Stimulated activated CD8-positive, alpha-beta memory T cell treated with anti-CD3 and anti-CD28 coated beads, Interleukin-7, amount 100 ng/mL, for 24 hours (primary cell): ENCODE measurements at regions not wholly inside any gene's neighbourhood (a gene's known extent, or its start where the extent isn't known, plus 50 kb on each side); places are given as distances from the start of the nearest gene placed in this dataset.
A peak's percentile ranks its signal among the peaks of the same experiment; 100 is the strongest.
"Not testable (repeated sequence)": the region's sequence is repeated elsewhere in the genome, so short reads cannot be mapped to it uniquely, and the experiment has no call there.

Experiments used
- DNase-seq: peaks from one replicate; pipeline ENCODE4 v3.0.0-alpha.2; 2020; ENCODE audit warnings: low read depth

GRCh38 chr10:5268743-5269142, 72.1 kb downstream of the AKR1C4 start:
- no peak for DNase-seq

GRCh38 chr10:5269791-5270190, 73.2 kb downstream of the AKR1C4 start:
- DNase-seq = no peak

GRCh38 chr10:5271526-5271925, 74.9 kb downstream of the AKR1C4 start:
- no peak for DNase-seq

- DNase-seq = no peak
Observed at GRCh38 chr10:5272065-5272803, 75.6 kb downstream of the AKR1C4 start.

- no peak for DNase-seq
Observed at GRCh38 chr10:5274795-5275194, 78.2 kb downstream of the AKR1C4 start.

GRCh38 chr10:5281356-5281755, 83.4 kb upstream of the UCN3 start:
- DNase-seq = no peak

- DNase-seq = no peak
Observed at GRCh38 chr10:5282137-5282536, 82.6 kb upstream of the UCN3 start.

GRCh38 chr10:5283305-5284158, 81.2 kb upstream of the UCN3 start:
- DNase-seq = no peak

- DNase-seq = no peak
Observed at GRCh38 chr10:5284311-5285057, 80.3 kb upstream of the UCN3 start.

- no peak for DNase-seq
Observed at GRCh38 chr10:5285186-5285585, 79.6 kb upstream of the UCN3 start.

GRCh38 chr10:5288359-5288758, 76.4 kb upstream of the UCN3 start:
- no peak for DNase-seq

GRCh38 chr10:5289228-5289627, 75.5 kb upstream of the UCN3 start:
- not testable (repeated sequence) for DNase-seq

GRCh38 chr10:5291501-5292195, 73.1 kb upstream of the UCN3 start:
- no peak for DNase-seq

GRCh38 chr10:5292196-5292735, 72.5 kb upstream of the UCN3 start:
- no peak for DNase-seq

- not testable (repeated sequence) for DNase-seq
Observed at GRCh38 chr10:5292970-5293369, 71.8 kb upstream of the UCN3 start.

GRCh38 chr10:5293691-5294550, 70.8 kb upstream of the UCN3 start:
- peak; percentile 45 for DNase-seq

GRCh38 chr10:5297466-5297865, 67.3 kb upstream of the UCN3 start:
- no peak for DNase-seq

- no peak for DNase-seq
Observed at GRCh38 chr10:5297996-5298395, 66.8 kb upstream of the UCN3 start.

- no peak for DNase-seq
Observed at GRCh38 chr10:5299950-5300349, 64.8 kb upstream of the UCN3 start.

GRCh38 chr10:5303504-5303903, 61.3 kb upstream of the UCN3 start:
- DNase-seq = no peak

- DNase-seq = no peak
Observed at GRCh38 chr10:5305374-5305773, 59.4 kb upstream of the UCN3 start.
